AG10803 (cell line): ENCODE measurements at regions not wholly inside any gene's neighbourhood (a gene's known extent, or its start where the extent isn't known, plus 50 kb on each side); places are given as distances from the start of the nearest gene placed in this dataset.

Experiments used
- DNase-seq: peaks from one replicate; pipeline ENCODE4 v3.0.0; 2010; ENCODE audit warnings: low read depth
- H3K4me3 ChIP-seq: 2 replicates; pipeline ENCODE4 v1.5.1; 2011; ENCODE audit warnings: mild to moderate bottlenecking, low read length, control low read depth
- TF ChIP-seq, protein P1 (sequence below): conservative IDR thresholded peaks from 2 replicates; pipeline ENCODE4 v1.5.1; 2011; ENCODE audit warnings: mild to moderate bottlenecking, low read length, control low read depth, inconsistent platforms

DNA sequence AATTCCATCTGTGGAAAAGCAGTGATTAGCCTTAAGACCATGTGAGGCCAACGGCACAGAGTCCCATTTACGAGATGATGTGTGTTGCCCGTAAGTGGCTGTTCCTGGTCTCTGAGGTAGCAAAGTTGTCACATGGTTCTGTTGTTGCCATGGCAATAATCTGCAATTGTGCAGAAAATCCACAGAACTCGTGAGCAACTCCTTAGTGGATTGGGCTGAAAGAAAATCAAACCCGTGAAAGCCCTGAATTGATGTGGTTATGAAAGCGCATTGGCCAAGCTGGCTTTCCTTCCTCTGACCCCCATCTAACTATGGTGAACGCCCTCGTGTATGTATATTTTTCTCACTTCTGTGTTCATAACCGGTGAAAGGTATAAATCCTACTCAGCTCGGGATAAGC is 614.7 kb downstream of the EBF1 start:
- no peak overlapping the region for H3K4me3 ChIP-seq
- TF ChIP-seq, protein P1, sequence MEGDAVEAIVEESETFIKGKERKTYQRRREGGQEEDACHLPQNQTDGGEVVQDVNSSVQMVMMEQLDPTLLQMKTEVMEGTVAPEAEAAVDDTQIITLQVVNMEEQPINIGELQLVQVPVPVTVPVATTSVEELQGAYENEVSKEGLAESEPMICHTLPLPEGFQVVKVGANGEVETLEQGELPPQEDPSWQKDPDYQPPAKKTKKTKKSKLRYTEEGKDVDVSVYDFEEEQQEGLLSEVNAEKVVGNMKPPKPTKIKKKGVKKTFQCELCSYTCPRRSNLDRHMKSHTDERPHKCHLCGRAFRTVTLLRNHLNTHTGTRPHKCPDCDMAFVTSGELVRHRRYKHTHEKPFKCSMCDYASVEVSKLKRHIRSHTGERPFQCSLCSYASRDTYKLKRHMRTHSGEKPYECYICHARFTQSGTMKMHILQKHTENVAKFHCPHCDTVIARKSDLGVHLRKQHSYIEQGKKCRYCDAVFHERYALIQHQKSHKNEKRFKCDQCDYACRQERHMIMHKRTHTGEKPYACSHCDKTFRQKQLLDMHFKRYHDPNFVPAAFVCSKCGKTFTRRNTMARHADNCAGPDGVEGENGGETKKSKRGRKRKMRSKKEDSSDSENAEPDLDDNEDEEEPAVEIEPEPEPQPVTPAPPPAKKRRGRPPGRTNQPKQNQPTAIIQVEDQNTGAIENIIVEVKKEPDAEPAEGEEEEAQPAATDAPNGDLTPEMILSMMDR = no peak
- peak; percentile 32 for DNase-seq

DNA sequence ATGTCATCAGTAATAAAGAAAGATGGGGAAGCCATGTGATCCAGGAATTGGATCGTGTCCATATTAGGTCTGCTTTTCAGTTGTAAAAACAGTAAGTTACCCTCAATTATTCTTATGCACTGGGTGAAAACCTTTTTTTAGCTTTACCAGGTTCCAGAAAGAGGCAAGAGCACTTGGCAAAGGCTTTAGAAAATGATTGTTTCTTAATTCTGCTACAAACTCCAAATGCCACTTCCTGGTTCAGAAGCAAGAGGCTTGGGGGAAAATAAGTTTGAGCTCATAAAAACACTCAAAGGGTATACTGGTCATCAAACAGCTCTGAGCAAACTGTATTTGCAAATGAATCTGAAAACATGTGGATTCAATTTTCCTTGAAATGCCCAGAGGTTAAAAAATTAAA is 615.6 kb downstream of the EBF1 start:
- peak; percentile 84 for DNase-seq
- TF ChIP-seq, protein P1 = no peak
- no peak overlapping the region for H3K4me3 ChIP-seq

DNA sequence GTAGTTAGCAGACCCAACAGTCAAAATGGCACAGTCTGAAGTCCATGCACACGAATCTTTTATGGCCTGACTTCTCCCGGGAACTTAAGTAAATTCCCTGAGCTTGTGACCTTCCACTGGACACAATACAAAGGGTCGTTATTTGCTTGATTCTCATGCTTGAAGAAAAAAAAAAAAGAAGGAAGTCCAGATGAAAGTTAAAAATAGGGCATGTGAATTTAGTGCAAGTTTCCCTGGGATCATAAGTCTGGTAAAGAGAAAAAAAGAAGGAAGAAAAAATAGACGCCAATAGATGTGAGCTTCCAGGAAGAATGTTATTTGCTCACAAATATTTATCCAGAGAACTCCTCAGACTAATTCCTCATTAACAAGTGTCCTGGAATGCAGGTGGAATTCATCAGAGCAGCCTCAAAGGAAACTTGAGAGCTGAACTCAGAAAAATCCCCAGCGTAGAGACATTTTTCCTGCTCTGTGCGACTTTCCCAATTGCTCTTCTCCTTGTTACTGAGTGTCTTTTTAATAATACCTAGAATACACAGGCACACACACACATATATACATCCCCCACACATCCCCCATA is 616.3 kb downstream of the EBF1 start:
- no peak overlapping the region for H3K4me3 ChIP-seq
- DNase-seq = peak; percentile 43
- TF ChIP-seq, protein P1 = no peak

DNA sequence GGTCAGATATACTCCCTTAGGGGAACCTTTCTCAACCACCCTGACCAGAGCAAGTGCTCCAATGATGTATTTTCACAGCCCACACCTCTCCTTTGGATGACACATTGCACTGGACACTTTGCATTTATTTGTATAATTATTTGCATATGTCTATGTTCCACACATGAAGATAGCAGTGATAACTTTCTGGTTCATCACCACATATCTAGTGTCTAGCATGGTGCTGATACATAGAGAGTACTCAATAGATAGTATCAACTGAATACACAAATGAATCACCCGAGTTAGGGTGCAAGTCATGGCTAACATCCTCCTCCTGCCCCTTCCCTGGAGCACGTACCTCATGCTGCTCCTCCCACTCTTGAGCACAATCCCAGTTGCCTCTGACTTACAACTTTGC is 617.6 kb downstream of the EBF1 start:
- TF ChIP-seq, protein P1 = no peak

DNA sequence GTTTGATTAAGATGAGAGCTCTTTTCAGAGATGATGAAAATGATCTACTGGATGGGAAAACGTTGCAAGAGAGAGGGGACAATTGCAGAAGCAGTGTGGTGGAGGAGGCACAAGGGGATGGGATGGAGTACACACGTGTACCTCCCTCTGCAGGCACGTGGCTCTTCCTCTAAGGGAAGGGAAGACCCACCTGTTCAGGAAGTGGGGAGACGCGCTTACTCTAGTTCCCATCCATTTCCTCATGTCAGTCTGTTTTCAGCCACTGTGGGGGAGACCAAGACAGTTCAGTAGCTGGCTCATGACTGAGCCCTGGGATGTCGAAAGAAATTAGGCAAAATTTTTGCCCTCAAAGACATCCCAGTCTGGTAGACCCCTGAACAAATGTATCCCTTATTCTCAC is 619.2 kb upstream of the CLINT1 start:
- no peak overlapping the region for H3K4me3 ChIP-seq
- no peak for DNase-seq
- TF ChIP-seq, protein P1 = no peak

More for the DNA sequence above, 617.6 kb downstream of the EBF1 start:
- no peak overlapping the region for H3K4me3 ChIP-seq
- DNase-seq = peak; percentile 24

DNA sequence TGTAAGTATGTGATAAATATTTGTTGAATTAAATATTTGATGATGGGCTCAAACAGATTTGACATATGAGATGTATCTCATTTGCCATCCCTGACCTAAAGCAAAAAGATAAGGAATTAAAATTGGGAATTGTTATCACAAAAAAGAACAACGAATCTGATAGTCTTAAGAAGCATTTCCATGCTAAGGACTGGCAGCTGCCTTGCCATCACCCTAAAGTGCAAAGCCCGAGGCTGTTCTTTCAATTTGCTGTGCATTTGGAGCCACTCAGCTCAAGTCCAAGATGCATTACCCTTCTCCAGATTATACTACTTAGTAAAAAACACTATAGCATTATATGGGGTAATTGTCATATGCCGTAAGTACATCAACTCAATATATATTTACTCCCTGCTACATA is 618.3 kb upstream of the CLINT1 start:
- TF ChIP-seq, protein P1 = no peak
- no peak for DNase-seq
- no peak overlapping the region for H3K4me3 ChIP-seq

DNA sequence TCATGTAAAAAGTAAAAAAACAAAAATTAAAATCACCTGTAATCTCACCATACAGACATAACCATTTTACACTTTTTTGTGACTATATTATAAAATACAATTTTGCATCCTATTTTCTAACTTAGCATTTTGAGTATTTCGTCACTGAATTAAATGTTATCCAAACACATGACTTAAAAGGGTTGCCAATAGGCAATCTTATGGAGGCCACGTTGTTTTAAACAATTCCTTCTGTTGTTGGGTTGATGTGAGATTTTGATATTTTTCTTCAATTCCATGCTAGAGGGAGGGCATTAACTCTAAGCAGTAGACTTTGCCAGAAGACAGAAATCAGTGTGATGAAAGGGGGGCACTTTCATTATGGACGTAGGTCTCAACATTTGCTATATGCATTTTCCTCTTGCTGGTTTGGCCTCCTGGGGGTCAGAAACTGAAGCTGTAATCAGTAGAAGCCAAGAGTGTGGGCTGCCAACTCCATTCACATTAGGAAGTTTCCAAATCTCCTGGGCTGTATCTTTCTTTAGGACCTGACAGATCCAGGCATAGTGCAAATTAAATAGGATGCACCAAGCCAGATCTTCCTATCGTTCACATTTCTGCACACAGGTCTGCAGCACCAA is 614.2 kb upstream of the CLINT1 start:
- TF ChIP-seq, protein P1 = no peak
- DNase-seq = no peak
- no peak overlapping the region for H3K4me3 ChIP-seq
